GM12878 (cell line): ENCODE measurements at regions not wholly inside any gene's neighbourhood (a gene's known extent, or its start where the extent isn't known, plus 50 kb on each side); places are given as distances from the start of the nearest gene placed in this dataset.

Source experiments
- ATAC-seq: fragments of 200-7000 bp; cut with Tn5 transposase; 3 replicates; pipeline ENCODE4 v1.9.1; 2020; ENCODE audit warnings: mild to moderate bottlenecking, moderate library complexity
- BruUV-seq: library from RNA; stranded (reverse); fragments of 400-500 nt; replicated peaks from 2 replicates; lab custom pipeline; 2021; lab: Mats Ljungman, UMichigan
- CTCF ChIA-PET: fragments of 300-600 bp; sonication (Branson Sonifier 250); formaldehyde crosslinking; extraction: SDS; loops from one replicate; lab custom pipeline; 2021; ENCODE audit warnings: inconsistent platforms; lab: Yijun Ruan, JAX
- POLR2A ChIA-PET: fragments of 350-600 bp; formaldehyde crosslinking; extraction: SDS; loops from one replicate; lab custom pipeline; 2021; ENCODE audit warnings: inconsistent platforms; lab: Charles Lee
- RAD21 ChIA-PET: fragments of 300-600 bp; sonication (Branson Sonifier 250); formaldehyde crosslinking; loops from one replicate; lab custom pipeline; 2023; ENCODE audit warnings: antibody characterized with exemption; ENCODE audit not compliant: unreplicated experiment; lab: Charles Lee
- SMC1A ChIA-PET: fragments of 300-600 bp; sonication (Branson Sonifier 250); formaldehyde crosslinking; loops from one replicate; lab custom pipeline; 2023; ENCODE audit not compliant: unreplicated experiment, uncharacterized antibody; lab: Charles Lee
- DNase-seq: peaks from one replicate; pipeline ENCODE4 v3.0.0-alpha.2; 2011; ENCODE audit warnings: low read depth, low spot score
- FAIRE-seq: peaks from 3 replicates; lab custom pipeline; 2011; peaks lifted over from hg19 to GRCh38; lab: Jason Lieb, UNC
- H2AFZ ChIP-seq: 2 replicates; pipeline ENCODE4 v1.6.0; 2011; ENCODE audit warnings: low read depth, low read length, control low read depth; ENCODE audit not compliant: control insufficient read depth
- H3K27ac ChIP-seq: 2 replicates; pipeline ENCODE4 v1.5.1; 2011; ENCODE audit warnings: control low read depth; ENCODE audit not compliant: control insufficient read depth, insufficient read depth
- H3K27me3 ChIP-seq, 2 experiments: replicated peaks in 1 of 2; 2 replicates each; pipeline versions ENCODE4 v1.6.0 to v1.6.1; 2011; ENCODE audit warnings: low read length in 1 of 2; ENCODE audit not compliant: control insufficient read depth in 2 of 2, insufficient read depth in 2 of 2
- H3K36me3 ChIP-seq, 2 experiments: 2 replicates each; pipeline ENCODE4 v1.5.1; 2011; ENCODE audit warnings: low read length in 1 of 2; ENCODE audit not compliant: control insufficient read depth in 2 of 2, insufficient read depth in 2 of 2
- H3K4me1 ChIP-seq: 2 replicates; pipeline ENCODE4 v1.6.1; 2011; ENCODE audit warnings: mild to moderate bottlenecking, low read length, moderate library complexity, mixed read lengths; ENCODE audit not compliant: control insufficient read depth, insufficient read depth
- H3K4me2 ChIP-seq: 2 replicates; pipeline ENCODE4 v1.6.0; 2011; ENCODE audit warnings: control low read depth; ENCODE audit not compliant: control insufficient read depth, insufficient read depth
- H3K4me3 ChIP-seq: fragments of 200-600 bp; sonication (generic); 2 replicates; pipeline ENCODE4 v1.5.1; 2016
- H3K79me2 ChIP-seq: 2 replicates; pipeline ENCODE4 v1.6.0; 2011; ENCODE audit warnings: low read length; ENCODE audit not compliant: control insufficient read depth, insufficient read depth
- H3K9ac ChIP-seq: 2 replicates; pipeline ENCODE4 v1.8.0; 2011; ENCODE audit warnings: low read length, control low read depth, mixed read lengths; ENCODE audit not compliant: control insufficient read depth, insufficient read depth
- H3K9me3 ChIP-seq: replicated peaks from 3 replicates; pipeline ENCODE4 v1.5.1; 2011; ENCODE audit warnings: mild to moderate bottlenecking, low read length; ENCODE audit not compliant: control insufficient read depth, insufficient read depth
- H4K20me1 ChIP-seq: 2 replicates; pipeline ENCODE4 v1.6.0; 2011; ENCODE audit not compliant: control insufficient read depth, insufficient read depth
- E4F1 ChIP-seq: fragments of 450-650 bp; IDR thresholded peaks from 2 replicates; pipeline ENCODE4 v1.6.1; 2018; ENCODE audit warnings: borderline replicate concordance, mild to moderate bottlenecking; ENCODE audit not compliant: partially characterized antibody
- FOXK2 ChIP-seq: fragments of 450-650 bp; IDR thresholded peaks from 2 replicates; pipeline ENCODE4 v1.6.1; 2017; ENCODE audit warnings: mild to moderate bottlenecking, moderate library complexity
- HSF1 ChIP-seq: fragments of 150-350 bp; IDR thresholded peaks from 2 replicates; pipeline ENCODE4 v1.6.1; 2014; ENCODE audit warnings: mild to moderate bottlenecking, low read depth, low read length
- KDM1A ChIP-seq: fragments of 200-600 bp; sonication (generic); IDR thresholded peaks from 2 replicates; pipeline ENCODE4 v1.6.1; 2016; ENCODE audit warnings: borderline replicate concordance
- NFYA ChIP-seq: IDR thresholded peaks from 2 replicates; pipeline ENCODE4 v1.6.1; 2011; ENCODE audit warnings: low read depth, mild to moderate bottlenecking, low read length, improper control_type of control experiment, borderline replicate concordance
- PAX8 ChIP-seq: fragments of 450-650 bp; IDR thresholded peaks from 2 replicates; pipeline ENCODE4 v1.6.1; 2017; ENCODE audit warnings: mild to moderate bottlenecking, moderate library complexity
- SIN3A ChIP-seq: IDR thresholded peaks from 2 replicates; pipeline ENCODE4 v1.6.1; 2012; ENCODE audit warnings: low read depth, low read length, improper control_type of control experiment
- SMAD1 ChIP-seq: fragments of 450-650 bp; IDR thresholded peaks from 2 replicates; pipeline ENCODE4 v1.6.1; 2018; ENCODE audit warnings: mild to moderate bottlenecking, low read depth; ENCODE audit not compliant: partially characterized antibody
- SPI1 ChIP-seq: IDR thresholded peaks from 2 replicates; pipeline ENCODE4 v1.6.1; 2011; ENCODE audit warnings: low read depth, mild to moderate bottlenecking, low read length, moderate library complexity, borderline replicate concordance; ENCODE audit not compliant: insufficient read depth
- SUPT20H ChIP-seq: IDR thresholded peaks from 2 replicates; pipeline ENCODE4 v1.6.1; 2011; ENCODE audit warnings: low read depth, mild to moderate bottlenecking, low read length, moderate library complexity, borderline replicate concordance; ENCODE audit not compliant: control insufficient read depth
- SUZ12 ChIP-seq: fragments of 200-600 bp; sonication (generic); IDR thresholded peaks from one replicate; pipeline ENCODE4 v1.6.1; 2018; ENCODE audit warnings: antibody characterized with exemption, mild to moderate bottlenecking; ENCODE audit not compliant: unreplicated experiment
- ZBTB4 ChIP-seq: fragments of 450-650 bp; formaldehyde crosslinking; IDR thresholded peaks from 2 replicates; pipeline ENCODE4 v1.4.0; 2022; ENCODE audit warnings: mild to moderate bottlenecking, moderate library complexity
- WGBS: methylation state at CpG from one replicate; pipeline ENCODE4 v1.1.6; 2016; ENCODE audit warnings: low lambda C conversion rate; ENCODE audit not compliant: insufficient replicate concordance, insufficient coverage; ENCODE audit errors: missing lambda C conversion rate; 5-methylcytosine and 5-hydroxymethylcytosine counted together
- in situ Hi-C: fragments of 300-500 bp; cut with MboI; formaldehyde crosslinking; loops from 9 replicates; pipeline ENCODE4 v1.14.3; 2018; ENCODE audit warnings: mixed read lengths
- intact Hi-C: fragments of 100-400 bp; cut with micrococcal nuclease; formaldehyde crosslinking; loops from one replicate; pipeline ENCODE4 v1.14.2; 2022; ENCODE audit not compliant: unreplicated experiment

- no peak overlapping the region for H3K9ac ChIP-seq
- no peaks in the 10 kb centered on the region for H3K79me2 ChIP-seq
- peak; percentile 81 for ATAC-seq
- no TSS peak for BruUV-seq
- H3K36me3 ChIP-seq: no peaks in the 10 kb centered on the region
- no peak overlapping the region for H3K4me2 ChIP-seq
- H3K27me3 ChIP-seq: no peaks in the 10 kb centered on the region
- no peak overlapping the region for H2AFZ ChIP-seq
- SMC1A ChIA-PET: interaction anchor here (0.7 to 4.2 kb wide), 16 partner anchors 8 to 1002 kb away, joined by 3 to 41 read pairs (median 4); no protein-coding TSS in a partner anchor
- whole genome bisulfite sequencing: 19% methylated on average over 9 of the region's 9 CpGs
- H4K20me1 ChIP-seq: no peaks in the 10 kb centered on the region
- POLR2A ChIA-PET: interaction anchor here (0.6 kb wide), 1 partner anchor 270 kb away, joined by 4 read pairs; no protein-coding TSS in a partner anchor
- no peak overlapping the region for H3K4me3 ChIP-seq
- CTCF ChIA-PET: interaction anchor here (0.6 to 3.5 kb wide), 23 partner anchors 10 to 1107 kb away, joined by 3 to 46 read pairs (median 4); no protein-coding TSS in a partner anchor
- FAIRE-seq: no peak
- no peak for DNase-seq
- no peaks in the 10 kb centered on the region for H3K4me1 ChIP-seq
- intact Hi-C loops (loop anchor here (5.0 to 10.0 kb wide), 3 partner anchors 422 to 1111 kb away; partner anchors contain the start of gene CAMK2D), in situ Hi-C loops (loop anchor here (10.0 kb wide), 1 partner anchor 431 kb away; no protein-coding TSS in a partner anchor)
- RAD21 ChIA-PET: interaction anchor here (0.8 to 2.4 kb wide), 8 partner anchors 10 to 991 kb away, joined by 3 to 13 read pairs (median 4); no protein-coding TSS in a partner anchor
- no peak overlapping the region for H3K27ac ChIP-seq
- H3K9me3 ChIP-seq: no peaks in the 10 kb centered on the region
- TF ChIP-seq SUZ12 (no peak), FOXK2 (no peak), KDM1A (no peak), E4F1 (no peak), SIN3A (no peak), ZBTB4 (CRISPR knock-in tag) (no peak), SUPT20H (no peak), SMAD1 (no peak), SPI1 (no peak), PAX8 (no peak), NFYA (no peak), HSF1 (no peak)
Observed at GRCh38 chr4:114385195-114385985, 213.2 kb upstream of the UGT8 start.
